ENCODE measurements at regions not wholly inside any gene's neighbourhood (a gene's known extent, or its start where the extent isn't known, plus 50 kb on each side); places are given as distances from the start of the nearest gene placed in this dataset.

DNA sequence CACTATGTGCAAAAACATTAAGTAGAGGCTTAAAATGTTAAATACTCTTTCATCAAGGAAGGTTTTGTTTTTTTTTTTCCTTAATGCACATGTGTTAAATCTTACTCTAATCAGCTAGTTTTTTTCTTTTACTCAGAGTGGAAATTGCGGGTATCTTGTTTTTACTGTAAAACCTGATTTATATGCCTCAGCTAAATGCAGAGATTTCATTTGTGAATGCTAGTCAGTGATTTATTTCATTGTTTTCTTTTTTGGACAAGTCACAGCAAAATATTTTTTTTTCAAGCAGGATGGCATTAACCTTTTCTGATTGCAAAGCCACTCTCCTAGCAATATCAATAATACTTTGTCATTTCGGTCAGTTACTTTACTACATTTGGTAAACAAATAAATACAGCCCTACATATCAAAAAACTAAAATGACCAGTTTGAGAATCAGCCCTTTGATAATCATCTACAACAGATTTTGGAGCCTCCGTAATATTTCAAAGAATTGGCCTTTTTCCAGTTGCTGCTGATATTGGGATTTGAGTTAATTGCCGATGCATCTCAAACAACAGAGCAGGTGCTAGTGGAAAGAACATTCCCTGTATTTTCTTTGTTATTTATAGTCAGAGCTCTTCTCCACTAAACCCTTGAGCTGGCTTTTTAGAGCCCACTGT is 579.2 kb upstream of the ZNF608 start:
- no peak for DNase-seq (ENCODE audit: low read depth)

DNA sequence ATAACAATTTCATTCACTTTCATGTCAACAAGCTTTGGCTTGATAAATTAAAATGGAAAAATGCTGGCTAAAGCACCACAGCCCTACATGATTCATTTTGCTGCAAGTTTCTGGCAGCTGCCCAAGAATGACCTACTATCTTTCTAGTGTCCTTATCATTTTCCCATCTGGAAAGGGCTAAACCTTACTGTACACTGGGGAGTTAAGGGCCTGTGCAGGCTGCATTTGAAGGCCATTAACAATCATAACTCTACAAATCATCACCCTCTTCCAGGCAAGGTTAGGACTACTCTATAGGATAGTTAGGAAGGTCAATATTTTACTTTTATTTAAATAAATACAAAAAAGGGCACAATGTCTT is 579.7 kb upstream of the ZNF608 start:
- no peak for DNase-seq (ENCODE audit: low read depth)

DNA sequence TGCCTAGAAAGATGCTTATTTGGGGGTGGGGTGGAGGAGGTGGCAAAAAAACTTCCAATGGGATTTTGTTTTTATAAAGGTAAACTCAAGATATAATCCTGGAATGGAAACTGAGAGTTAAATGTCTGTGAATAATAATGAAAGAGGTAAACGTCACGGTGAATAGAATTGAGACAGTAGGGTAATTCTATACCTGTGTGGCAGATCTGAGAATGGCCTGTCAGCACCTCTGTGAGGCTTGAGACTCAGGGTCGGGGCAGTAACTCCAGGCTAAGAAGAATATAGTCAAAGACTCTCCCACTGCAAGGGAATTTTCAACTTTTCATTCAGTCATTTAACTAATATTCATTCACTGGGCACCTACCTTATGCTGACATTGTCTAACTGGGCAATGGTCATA is 581.2 kb upstream of the ZNF608 start:
- no peak for DNase-seq (ENCODE audit: low read depth)

DNA sequence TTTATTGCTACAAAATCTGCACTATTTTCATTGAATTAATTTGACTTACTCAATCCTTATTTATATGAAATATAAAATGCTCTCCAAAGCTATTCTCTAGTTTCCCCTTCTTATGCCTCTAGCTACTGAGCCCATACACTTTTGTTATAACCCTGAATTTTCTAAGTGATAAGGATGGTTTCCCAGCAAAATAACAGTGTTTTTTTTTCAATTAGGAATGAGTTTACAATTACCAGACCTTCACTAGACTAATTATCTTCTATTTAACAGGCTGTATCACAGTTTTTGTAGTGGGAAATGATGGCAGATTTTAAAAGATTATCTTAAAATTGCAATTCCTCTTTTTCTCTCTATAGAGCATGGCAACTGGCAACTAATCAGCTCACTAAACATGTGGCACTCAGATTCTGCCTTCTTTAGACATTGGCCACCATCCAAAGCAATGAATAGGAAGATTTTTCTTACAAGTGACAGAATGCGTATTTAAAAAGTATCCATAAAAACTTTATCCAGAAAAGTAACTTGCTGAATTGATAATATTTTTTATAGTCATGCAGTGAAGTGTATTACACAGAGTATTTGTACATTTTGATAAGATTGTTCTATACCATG is 585.7 kb upstream of the ZNF608 start:
- DNase-seq (ENCODE audit: low read depth), result no peak

DNA sequence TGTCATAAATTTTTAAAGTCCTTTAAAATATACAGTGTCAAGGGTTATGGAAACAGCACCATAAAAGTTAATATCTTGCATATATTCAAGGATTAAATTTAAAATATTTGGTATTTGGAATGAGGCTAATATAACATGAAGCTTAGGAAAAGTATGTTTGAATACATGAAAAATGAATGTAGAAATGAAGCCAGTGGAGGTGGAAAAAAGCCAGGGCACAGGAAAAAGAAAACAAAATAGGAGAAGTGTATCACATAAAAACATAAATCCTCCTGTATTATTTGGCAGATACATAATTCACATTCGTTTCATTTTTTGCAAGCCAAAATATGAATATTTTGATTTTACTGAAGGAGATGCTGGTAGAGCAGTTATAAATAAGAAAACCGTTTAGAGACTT is 587.0 kb upstream of the ZNF608 start:
- DNase-seq (ENCODE audit: low read depth), result no peak

DNA sequence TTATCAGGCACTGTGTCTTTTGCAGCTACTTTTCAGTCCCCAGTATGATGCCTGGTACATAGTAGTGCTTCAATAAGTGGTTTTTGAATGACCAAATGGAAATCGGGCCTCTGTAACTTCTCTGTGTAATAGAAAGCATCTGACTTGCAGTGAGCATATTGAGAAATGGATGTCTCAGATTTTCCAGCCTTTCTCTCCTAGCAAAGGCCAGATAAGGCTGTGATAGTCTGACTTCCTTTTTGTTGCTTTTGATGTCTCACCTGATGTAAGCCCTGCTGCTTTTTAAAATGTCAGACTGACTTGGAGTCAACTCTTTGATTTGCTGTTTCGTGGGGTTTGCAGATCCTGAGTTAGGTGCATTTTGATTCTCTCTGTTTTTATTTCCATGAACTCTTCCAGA is 590.0 kb upstream of the ZNF608 start:
- DNase-seq (ENCODE audit: low read depth), result no peak

DNA sequence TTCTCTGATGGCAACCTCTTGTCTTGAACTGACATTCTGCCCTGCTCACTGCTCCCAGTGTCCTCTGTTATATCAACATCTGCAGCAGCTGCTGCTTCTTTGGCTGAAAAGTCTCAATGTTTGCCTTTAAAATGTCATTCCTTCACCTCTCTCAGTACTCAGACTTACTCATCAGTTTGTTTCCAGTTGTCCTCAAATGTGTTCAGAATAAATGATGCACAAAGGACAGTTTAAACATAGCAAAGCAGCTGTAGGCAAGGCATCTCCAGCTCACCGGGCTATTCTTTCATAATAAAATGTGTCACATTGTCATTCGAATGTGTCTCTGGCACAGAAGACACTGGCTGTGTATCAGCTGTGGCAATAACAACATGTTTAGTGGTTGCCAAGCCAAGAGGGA is 590.9 kb upstream of the ZNF608 start:
- DNase-seq (ENCODE audit: low read depth), result no peak

DNA sequence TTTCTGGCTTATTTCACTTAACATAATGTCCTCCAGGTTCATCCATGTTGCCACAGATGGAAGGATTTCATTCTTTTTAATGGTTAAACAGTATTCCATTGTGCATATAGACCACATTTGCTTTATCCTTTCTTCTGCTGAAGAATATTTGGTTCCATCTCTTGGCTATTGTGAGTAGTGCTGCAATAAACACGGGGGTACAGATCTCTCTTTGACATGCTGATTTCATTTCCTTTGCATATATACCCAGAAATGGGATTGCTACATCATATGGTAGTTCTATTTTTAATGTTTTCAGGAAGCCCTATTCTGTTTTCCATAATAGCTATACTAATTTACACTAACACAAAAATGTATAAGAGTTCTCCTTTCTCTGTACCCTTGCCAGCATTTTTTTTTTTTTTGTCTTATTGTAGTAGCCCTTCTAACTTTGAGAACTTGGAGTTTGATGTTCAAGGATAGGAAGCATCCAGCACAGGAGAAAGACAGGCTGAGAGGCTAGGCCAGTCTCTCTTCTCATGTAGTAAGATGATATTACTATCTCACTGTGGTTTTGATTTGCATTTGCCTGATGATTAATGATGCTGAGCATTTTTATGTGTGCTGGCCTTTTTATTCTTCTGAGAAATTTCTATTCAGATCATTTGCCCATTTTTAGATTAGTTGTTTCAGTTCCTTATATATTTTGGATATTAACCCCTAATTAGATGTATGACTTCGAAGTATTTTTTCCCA is 592.2 kb upstream of the ZNF608 start:
- no peak for DNase-seq (ENCODE audit: low read depth)

DNA sequence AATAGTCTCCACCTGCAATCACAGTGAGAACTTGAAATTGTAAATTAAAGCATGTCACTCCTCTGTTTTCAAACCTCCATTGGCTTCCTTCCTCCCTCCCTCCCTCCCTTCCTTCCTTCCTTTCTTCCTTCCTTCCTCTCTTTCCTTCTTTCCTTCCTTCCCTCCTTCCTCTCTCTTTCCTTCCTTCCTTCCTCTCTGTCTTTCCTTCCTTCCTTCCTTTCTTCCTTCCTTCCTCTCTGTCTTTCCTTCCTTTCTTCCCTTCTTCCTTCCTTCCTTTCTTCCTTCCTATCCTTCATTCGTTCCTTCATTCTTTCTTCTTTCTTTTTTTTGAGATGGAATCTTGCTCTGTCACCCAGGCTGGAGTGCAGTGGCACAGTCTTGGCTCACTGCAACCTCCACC is 595.0 kb upstream of the ZNF608 start:
- no peak for DNase-seq (ENCODE audit: low read depth)

DNA sequence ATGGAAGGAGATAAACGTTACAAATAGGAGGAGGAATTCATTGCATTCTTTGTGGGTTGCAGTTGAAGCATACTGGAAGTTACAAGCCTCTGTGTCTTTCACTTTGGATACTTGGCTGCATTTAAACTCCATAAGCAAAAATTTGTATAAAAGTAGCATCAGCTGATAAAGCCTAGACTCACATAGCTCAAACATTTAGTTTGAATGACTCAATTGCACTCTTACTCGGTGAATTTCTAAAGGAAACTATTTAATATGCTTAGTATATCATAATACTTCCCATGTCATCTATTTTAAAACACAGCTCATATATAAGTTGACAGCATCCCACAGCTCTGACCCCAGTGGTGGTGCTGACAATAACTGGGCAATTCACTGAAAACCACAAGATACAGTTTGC is 596.6 kb upstream of the ZNF608 start:
- no peak for DNase-seq (ENCODE audit: low read depth)

DNA sequence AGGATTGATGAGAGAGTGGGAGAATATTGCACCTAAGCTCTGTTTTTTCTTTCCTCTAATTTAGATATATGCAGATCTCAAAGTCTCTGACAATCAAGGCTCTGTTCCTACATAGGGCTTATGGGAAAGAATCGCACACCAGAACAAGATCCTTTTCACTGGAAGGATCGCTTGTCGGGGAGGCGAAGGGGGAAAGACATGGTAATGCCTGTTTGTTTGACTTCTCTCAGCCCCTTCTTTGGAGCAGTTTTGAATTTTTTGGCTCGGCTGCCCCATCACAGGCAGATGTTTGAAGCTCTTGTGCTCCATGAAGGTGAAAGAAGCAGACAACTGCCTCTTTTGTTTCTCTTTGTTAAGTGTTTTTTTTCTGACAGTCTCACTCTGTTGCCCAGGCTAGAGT is 599.9 kb upstream of the ZNF608 start:
- no peak for DNase-seq (ENCODE audit: low read depth)

DNA sequence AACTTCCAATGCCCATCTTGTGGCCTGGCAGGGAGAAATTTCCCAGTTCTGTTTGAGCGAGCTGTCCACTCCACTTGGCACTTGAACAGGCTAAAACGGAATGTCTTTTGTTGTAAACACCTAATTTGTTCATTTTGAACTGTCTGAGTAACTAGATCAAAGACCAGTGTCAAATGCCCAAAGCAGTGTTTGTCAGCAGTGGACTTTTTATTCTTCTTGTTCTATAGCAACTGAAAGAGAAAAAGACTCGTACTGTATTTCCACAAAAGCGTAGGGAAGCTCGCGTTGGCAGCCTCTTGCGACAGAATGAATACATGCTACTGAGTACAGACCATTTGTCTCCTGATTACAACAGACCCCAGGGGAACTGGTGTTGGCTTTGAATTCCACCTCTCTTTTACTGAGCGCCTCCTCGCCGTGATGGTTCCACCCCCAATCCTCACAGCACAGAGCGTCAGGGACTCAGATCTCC is 601.8 kb upstream of the ZNF608 start:
- DNase-seq (ENCODE audit: low read depth), result no peak

DNA sequence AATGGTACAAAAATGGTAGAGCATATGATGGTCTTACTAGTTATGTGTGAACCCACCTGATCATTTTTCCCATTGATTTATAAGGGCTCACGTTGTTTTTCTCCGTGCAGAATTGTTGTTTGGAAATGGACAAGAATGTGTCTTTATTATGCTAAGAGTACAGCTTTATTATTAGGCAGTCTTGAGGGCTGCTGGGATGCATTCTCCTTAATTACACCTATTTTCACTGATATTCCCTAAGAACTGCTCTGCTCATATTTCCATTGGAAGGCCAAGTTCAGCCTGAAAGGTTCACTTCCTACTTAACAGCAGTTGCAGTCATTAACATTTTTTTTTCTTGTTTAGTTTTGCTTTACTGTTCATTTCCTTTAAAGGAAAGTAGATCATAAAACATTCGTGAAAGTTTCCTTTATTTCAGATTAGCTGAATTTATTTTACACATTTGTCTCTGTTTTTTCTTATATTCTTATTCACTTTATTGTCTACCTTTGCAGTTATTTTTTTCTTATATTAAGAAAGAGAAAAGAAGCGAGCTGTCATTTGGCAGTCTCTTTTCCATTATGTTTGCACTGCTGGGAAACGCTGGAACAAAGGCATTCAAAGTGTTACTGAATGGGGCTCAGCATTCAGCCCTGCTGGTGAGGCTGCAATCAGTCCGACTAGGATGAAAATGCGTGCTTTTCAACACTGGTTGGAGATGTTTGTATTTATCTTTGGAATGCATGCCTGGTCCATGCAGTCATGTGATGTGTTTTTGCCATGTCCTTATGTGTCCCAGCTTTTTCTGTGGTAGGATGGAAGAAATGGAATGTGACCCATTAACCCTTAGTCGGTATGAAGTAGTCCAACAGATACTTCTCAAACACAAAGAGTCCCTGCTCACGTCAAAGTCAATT is 602.7 kb upstream of the ZNF608 start:
- DNase-seq (ENCODE audit: low read depth), result no peak

DNA sequence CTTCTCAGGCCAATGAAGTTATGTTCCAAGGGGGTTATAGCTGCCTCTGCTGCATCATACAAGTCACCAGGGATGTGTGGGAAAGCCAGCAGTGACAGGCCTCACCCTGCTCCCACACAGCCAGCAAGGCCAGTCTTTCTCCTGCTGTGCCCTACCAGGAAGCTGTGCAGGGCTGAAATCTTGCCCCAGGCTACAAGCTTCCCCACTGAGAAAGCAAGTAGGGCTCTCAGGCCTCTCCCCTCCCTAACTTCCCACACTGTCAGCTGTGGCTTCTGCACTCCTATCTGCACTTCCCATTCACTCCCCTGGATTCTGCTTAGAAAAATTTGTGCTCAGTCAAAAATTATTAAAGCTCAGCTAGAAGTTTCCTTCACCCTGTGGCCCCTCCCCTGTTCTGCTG is 611.2 kb upstream of the ZNF608 start:
- no peak for DNase-seq (ENCODE audit: low read depth)

DNA sequence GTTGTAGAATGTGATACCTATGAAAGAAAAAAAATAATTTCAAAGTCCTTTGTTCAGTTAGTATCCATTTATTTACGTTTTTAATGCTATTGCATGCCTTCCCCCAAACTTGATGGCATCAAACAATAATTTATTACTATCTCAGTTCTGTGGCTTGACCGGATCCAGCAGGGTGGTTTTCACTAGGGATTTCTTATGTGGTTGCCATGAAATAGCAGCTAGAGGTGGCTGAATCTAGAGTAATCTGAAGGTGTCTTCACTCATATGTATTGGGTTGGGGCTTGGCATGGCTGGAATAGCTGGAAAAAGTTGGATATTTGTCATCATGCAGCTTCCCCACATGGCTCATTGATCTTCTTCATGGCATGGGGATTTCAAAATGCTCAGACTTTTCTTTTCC is 619.3 kb upstream of the ZNF608 start:
- no peak for DNase-seq (ENCODE audit: low read depth)

DNA sequence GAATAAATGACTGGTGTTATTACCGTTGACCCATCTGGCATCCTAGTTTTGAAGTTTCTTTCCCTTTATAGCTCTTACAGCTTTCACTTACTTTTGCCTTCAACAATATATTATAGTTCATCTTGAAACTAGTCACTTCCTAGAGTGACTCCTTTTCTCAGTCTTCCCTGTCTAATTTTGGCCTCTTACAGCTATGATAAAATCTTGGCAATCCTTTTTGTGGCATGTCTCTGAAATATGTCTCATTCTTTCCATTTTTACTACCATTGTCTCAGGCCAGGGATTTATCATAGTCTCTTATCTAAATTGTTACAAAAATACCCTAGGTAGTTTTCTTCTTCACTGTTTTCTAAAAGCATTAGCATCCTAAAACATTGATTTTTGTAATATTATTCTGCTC is 621.3 kb upstream of the ZNF608 start:
- DNase-seq (ENCODE audit: low read depth), result no peak

DNA sequence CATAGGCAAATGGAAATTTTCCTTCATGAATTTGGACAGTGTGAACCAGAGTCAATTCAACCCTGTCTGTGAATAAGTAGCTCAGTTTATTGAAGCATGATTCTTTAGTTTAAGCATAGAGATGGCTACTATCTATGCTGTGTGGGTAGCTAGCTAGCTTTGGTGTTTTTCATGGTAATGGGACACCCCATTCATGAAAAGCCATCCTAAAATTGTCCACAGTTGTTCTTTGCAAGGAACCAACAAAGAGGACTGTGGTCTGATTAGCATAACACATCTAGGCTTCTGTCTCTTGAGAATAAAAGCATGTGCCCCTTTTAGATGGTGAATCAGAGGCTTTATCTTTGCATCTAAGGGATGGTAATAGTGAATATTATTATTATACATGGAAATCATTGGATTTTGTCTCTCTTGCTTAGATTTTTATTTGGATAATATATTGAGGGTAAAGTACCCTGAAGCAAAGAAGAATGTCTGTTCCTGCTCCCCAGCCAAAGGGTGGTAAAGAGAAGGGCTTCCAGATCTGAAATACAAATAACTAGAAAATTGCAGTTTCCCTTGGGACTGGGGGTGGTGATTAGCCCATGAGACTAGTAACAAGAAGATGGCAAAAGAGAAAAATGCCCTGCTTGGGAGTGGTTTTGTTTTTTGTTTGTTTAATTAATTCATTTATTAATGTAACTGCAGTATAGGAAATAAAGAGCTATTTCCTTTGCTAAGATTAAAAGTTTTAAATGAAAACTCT is 624.2 kb upstream of the ZNF608 start:
- no peak for DNase-seq (ENCODE audit: low read depth)

DNA sequence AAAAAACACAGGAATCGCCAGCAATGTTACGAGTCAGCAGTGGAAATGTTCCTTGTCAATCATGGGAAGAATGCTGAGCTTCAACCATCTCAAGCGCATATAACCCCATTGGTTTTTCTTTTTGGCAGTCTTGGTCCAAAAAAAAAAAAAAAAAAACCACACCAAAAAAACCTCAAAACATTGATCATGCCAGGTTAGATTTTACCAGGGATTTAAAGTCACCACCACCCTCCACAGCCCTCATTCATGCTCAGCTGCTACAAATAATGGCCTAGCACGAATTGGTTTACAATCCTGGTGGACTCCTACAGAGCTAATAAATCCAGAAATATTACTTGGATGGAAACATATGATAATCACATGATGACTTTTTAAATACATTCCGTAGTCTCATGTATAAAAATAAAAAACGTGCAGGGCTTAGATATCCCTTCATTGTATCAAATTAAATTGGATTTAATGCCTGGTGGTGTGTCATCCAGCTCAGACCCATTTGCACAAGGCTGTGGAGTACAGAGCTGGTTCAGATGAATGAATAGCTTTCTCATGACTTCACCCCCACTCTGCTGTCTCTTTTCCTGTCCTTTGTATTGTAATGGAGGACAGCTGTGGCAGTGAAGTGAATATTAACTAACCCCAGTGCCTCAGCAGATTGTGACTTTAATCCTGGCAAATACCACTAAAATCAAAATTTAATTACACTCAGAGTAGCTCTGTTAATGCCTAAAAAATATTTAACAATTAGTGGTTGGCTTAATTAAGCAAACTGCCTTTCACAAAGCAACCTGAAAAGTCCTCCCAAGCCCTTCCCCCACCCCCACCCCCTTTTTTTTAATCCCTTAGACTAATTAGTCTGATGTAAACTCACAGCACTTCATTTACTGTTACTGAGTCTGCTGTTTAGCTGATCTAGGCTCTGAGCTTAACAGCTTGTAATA is 626.5 kb upstream of the ZNF608 start:
- no peak for DNase-seq (ENCODE audit: low read depth)

DNA sequence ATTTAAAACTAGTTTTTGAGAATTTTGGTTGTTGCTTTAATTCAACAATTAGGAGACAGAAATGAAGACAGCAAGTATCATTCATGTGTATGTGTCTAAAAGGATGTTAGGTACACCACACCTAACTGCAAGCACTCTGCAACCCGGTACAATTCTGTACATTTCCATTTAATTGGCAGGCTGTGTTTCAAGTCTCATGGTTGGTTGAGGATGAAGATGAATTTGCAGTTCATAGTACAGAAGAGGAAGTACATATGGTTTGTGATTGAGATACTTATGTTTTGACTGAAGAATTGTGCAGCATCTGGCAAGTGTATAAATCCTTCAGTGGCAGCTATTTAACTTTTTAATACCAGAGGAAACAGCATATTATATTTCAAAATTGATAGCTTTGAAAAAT is 628.7 kb upstream of the ZNF608 start:
- no peak for DNase-seq (ENCODE audit: low read depth)

DNA sequence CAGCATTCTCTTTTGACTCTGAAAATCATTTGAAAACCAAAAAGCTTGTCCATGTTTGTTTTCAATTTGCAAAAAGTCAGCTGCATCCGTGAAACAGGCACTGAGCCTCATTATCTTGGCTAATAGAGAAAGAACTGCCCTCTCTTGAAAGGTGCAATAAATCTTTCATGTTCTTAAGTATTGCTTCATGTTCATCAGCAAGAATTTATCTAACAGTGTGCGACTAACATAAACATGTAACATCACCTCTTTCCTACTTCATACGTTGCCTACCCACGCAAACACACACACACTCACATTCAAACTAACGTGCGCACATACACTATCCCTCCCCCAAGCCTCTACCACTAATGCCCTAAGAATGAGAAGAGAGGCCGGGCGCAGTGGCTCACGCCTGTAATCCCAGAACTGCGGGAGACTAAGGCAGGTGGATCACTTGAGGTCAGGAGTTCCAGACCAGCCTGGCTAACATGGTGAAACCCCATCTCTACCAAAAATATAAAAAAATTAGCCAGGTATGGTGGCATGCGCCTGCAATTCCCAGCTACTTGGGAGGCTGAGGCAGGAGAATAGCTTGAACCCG is 629.7 kb upstream of the ZNF608 start:
- DNase-seq (ENCODE audit: low read depth), result no peak

Data from activated T-helper 9 cell treated with anti-CD3 and anti-CD28 coated beads, Interleukin-2, amount 50 U/mL, for 16 hours (primary cell).